OCI-LY7 (cell line): ENCODE measurements at regions not wholly inside any gene's neighbourhood (a gene's known extent, or its start where the extent isn't known, plus 50 kb on each side); places are given as distances from the start of the nearest gene placed in this dataset.
"Not testable (repeated sequence)": the region's sequence is repeated elsewhere in the genome, so short reads cannot be mapped to it uniquely, and the experiment has no call there.

Source experiments
- EZH2phosphoT487 ChIP-seq: fragments of 200-600 bp; sonication (generic); IDR thresholded peaks from 2 replicates; pipeline ENCODE4 v1.6.1; 2018; ENCODE audit warnings: low read depth, borderline replicate concordance, mild to moderate bottlenecking, mixed run types, antibody characterized with exemption, low read length, moderate library complexity, mixed read lengths
- TF ChIP-seq, protein P1 (sequence below): fragments of 200-600 bp; sonication (generic); conservative IDR thresholded peaks from 2 replicates; pipeline ENCODE4 v1.5.1; 2014; ENCODE audit warnings: mild to moderate bottlenecking, antibody characterized with exemption, low read length, moderate library complexity, mixed read lengths

DNA sequence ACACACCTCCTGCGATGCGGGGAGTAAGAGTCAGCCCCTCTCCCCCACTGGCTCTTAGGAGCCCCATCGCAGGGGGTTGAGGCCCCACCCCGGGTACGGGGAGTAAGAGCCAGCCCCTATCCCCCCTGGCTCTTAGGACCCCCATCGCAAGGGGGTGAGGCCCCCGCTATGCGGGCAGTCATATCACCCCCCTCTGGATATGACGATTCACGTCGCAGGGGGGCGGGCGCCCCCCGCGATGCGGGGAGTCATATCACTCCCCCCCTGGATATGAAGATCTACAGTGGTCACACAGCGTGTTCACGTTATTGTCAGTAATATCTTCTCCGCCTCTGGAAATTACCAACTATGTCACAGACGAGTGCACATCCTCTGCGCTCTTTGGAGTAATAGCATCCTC, 61.1 kb downstream of the DEFB131A start:
- not testable (repeated sequence) for TF ChIP-seq EZH2phosphoT487
- TF ChIP-seq, protein P1, sequence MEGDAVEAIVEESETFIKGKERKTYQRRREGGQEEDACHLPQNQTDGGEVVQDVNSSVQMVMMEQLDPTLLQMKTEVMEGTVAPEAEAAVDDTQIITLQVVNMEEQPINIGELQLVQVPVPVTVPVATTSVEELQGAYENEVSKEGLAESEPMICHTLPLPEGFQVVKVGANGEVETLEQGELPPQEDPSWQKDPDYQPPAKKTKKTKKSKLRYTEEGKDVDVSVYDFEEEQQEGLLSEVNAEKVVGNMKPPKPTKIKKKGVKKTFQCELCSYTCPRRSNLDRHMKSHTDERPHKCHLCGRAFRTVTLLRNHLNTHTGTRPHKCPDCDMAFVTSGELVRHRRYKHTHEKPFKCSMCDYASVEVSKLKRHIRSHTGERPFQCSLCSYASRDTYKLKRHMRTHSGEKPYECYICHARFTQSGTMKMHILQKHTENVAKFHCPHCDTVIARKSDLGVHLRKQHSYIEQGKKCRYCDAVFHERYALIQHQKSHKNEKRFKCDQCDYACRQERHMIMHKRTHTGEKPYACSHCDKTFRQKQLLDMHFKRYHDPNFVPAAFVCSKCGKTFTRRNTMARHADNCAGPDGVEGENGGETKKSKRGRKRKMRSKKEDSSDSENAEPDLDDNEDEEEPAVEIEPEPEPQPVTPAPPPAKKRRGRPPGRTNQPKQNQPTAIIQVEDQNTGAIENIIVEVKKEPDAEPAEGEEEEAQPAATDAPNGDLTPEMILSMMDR: not testable (repeated sequence)
